ENCODE measurements at regions not wholly inside any gene's neighbourhood (a gene's known extent, or its start where the extent isn't known, plus 50 kb on each side); places are given as distances from the start of the nearest gene placed in this dataset.

- no peak for TF ChIP-seq CHD2 (IDR thresholded peaks at IDR 0.05; ENCODE audit: low read length, partially characterized antibody)
- no peak for TF ChIP-seq CTCF (IDR thresholded peaks at IDR 0.05)
- no peak for TF ChIP-seq RAD21 (IDR thresholded peaks at IDR 0.05; ENCODE audit: low read length)
- TF ChIP-seq USF1 (IDR thresholded peaks at IDR 0.05; ENCODE audit: borderline replicate concordance, low read depth) = no peak
- no peak for TF ChIP-seq EP300 (IDR thresholded peaks at IDR 0.05; ENCODE audit: borderline replicate concordance in 1 of 2, low read depth in 1 of 2, low read length in 1 of 2)
These were observed 473.3 kb upstream of the PSMD7 start for GRCh38 chr16:73823205-73823849.

Data from SK-N-SH (cell line).